ENCODE measurements at regions not wholly inside any gene's neighbourhood (a gene's known extent, or its start where the extent isn't known, plus 50 kb on each side); places are given as distances from the start of the nearest gene placed in this dataset.
A peak's percentile ranks its signal among the peaks of the same experiment; 100 is the strongest.
"Not testable (repeated sequence)": the region's sequence is repeated elsewhere in the genome, so short reads cannot be mapped to it uniquely, and the experiment has no call there.

- peak; percentile 50 for DNase-seq (ENCODE audit: low spot score)
These were observed 1723.8 kb upstream of the DEFB115 start for GRCh38 chr20:29533566-29534177.

- DNase-seq (ENCODE audit: low spot score) = not testable (repeated sequence)
These were observed 1690.4 kb upstream of the DEFB115 start for GRCh38 chr20:29566901-29567635.

GRCh38 chr20:29567671-29568070, 1689.8 kb upstream of the DEFB115 start:
- DNase-seq (ENCODE audit: low spot score) = not testable (repeated sequence)

GRCh38 chr20:29570126-29570525, 1687.3 kb upstream of the DEFB115 start:
- DNase-seq (ENCODE audit: low spot score) = not testable (repeated sequence)

- not testable (repeated sequence) for DNase-seq (ENCODE audit: low spot score)
These were observed 1667.9 kb upstream of the DEFB115 start for GRCh38 chr20:29589530-29589929.

- not testable (repeated sequence) for DNase-seq (ENCODE audit: low spot score)
These were observed 1653.3 kb upstream of the DEFB115 start for GRCh38 chr20:29604163-29604562.

GRCh38 chr20:29606171-29606570, 1651.3 kb upstream of the DEFB115 start:
- not testable (repeated sequence) for DNase-seq (ENCODE audit: low spot score)

GRCh38 chr20:29629395-29629794, 1628.1 kb upstream of the DEFB115 start:
- not testable (repeated sequence) for DNase-seq (ENCODE audit: low spot score)
